Calu3 (cell line): ENCODE measurements at regions not wholly inside any gene's neighbourhood (a gene's known extent, or its start where the extent isn't known, plus 50 kb on each side); places are given as distances from the start of the nearest gene placed in this dataset.

Experiments used
- BruUV-seq: library from RNA; stranded (reverse); fragments of 400-500 nt; replicated peaks from 2 replicates; lab custom pipeline; 2021; lab: Mats Ljungman, UMichigan
- CTCF ChIA-PET: fragments of 300-600 bp; sonication (Branson Sonifier 250); formaldehyde crosslinking; loops from one replicate; lab custom pipeline; 2022; ENCODE audit warnings: antibody characterized with exemption; lab: Charles Lee
- DNase-seq: peaks from one replicate; pipeline ENCODE4 v3.0.0; 2022
- H3K27ac Mint-ChIP-seq: one replicate; pipeline ENCODE4 v1.8.0; 2022; ENCODE audit warnings: mixed read lengths; ENCODE audit not compliant: unreplicated experiment
- H3K27me3 Mint-ChIP-seq: one replicate; pipeline ENCODE4 v1.8.0; 2022; ENCODE audit warnings: mixed read lengths; ENCODE audit not compliant: unreplicated experiment
- H3K36me3 Mint-ChIP-seq: one replicate; pipeline ENCODE4 v1.8.0; 2022; ENCODE audit warnings: mild to moderate bottlenecking, moderate library complexity, mixed read lengths; ENCODE audit not compliant: insufficient read depth, unreplicated experiment
- H3K4me1 Mint-ChIP-seq: one replicate; pipeline ENCODE4 v1.8.0; 2022; ENCODE audit warnings: mild to moderate bottlenecking, low read depth, mixed read lengths; ENCODE audit not compliant: unreplicated experiment
- H3K4me3 Mint-ChIP-seq: one replicate; pipeline ENCODE4 v1.8.0; 2022; ENCODE audit warnings: mild to moderate bottlenecking, low read depth, moderate library complexity, mixed read lengths; ENCODE audit not compliant: unreplicated experiment
- H3K9me3 Mint-ChIP-seq: one replicate; pipeline ENCODE4 v1.8.0; 2022; ENCODE audit warnings: low read depth, mixed read lengths; ENCODE audit not compliant: unreplicated experiment
- intact Hi-C: fragments of 100-400 bp; cut with micrococcal nuclease; formaldehyde crosslinking; loops from one replicate; pipeline ENCODE4 v1.10.0; 2022; ENCODE audit not compliant: unreplicated experiment
- TF ChIP-seq, protein P1 (sequence below): fragments of 200-600 bp; IDR thresholded peaks from one replicate; pipeline ENCODE4 v1.8.0; 2022; ENCODE audit warnings: antibody characterized with exemption; ENCODE audit not compliant: unreplicated experiment

DNA sequence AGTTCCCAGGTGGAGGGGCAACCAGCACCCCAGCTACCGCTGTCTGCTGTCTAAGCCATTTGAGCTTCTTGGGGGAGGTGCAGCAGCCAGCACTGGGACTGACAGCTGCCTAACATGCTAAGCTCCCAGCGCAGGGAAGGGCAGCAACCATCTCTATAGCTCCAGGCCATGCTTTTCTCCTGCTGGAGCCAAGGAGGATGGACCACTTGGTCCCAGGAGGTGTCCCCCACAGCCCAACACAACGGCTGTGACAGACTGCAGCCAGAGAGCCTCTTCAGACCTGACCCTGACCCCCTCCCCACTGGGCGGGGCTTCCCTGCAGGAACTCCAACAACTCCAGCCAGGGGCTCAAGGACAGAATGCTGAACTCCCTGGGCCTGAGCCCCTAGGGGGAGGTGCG is 370.6 kb upstream of the REG3G start:
- CTCF ChIA-PET = no interaction called here
- intact Hi-C loops = no loop called here
- TF ChIP-seq, protein P1, sequence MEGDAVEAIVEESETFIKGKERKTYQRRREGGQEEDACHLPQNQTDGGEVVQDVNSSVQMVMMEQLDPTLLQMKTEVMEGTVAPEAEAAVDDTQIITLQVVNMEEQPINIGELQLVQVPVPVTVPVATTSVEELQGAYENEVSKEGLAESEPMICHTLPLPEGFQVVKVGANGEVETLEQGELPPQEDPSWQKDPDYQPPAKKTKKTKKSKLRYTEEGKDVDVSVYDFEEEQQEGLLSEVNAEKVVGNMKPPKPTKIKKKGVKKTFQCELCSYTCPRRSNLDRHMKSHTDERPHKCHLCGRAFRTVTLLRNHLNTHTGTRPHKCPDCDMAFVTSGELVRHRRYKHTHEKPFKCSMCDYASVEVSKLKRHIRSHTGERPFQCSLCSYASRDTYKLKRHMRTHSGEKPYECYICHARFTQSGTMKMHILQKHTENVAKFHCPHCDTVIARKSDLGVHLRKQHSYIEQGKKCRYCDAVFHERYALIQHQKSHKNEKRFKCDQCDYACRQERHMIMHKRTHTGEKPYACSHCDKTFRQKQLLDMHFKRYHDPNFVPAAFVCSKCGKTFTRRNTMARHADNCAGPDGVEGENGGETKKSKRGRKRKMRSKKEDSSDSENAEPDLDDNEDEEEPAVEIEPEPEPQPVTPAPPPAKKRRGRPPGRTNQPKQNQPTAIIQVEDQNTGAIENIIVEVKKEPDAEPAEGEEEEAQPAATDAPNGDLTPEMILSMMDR = no peak
- Mint-ChIP-seq H3K4me3 (no peak overlapping the region), H3K4me1 (no peaks in the 10 kb centered on the region), H3K27ac (no peak overlapping the region), H3K27me3 (no peaks in the 10 kb centered on the region), H3K36me3 (no peaks in the 10 kb centered on the region), H3K9me3 (peaks cover 33% of the 10 kb centered on the region)
- DNase-seq = no peak
- no TSS peak for BruUV-seq

DNA sequence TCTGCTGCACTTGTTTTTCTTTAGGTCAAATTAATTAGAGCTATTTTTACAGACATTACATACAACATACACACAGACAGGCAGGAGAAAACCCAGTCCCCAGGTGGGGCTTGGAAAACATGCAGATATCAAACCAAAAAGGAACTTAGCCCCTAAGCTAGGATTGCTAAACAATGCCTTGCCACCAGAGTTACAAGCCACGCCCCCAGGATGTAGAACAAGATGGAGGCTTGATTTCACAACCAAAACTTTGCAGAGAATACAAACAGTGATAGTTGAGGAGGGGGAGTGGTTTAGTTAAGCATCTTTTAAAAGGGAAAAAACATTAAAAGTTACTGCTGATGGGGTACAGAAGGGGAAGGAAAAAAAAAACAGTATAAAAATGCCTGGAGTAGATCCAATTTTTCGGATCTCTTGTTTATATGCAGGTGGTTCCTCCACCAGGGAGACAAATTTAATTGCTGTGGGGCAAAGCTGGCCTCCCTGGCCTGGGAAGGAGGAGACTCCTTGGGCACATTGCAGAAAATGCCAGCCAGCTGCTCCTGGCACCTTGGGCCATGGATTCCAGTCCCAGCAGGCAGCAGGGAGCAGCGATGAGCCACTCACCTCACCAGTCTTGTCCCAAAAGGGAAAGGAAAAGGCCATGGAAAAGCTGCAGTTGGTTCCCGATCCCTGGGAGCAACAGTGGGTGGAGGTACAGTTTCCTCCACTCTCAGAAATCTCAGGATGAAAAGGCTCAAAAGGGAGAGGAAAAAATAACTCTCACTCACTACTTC is 348.4 kb upstream of the REG3G start:
- DNase-seq = no peak
- CTCF ChIA-PET = no interaction called here
- H3K27me3 Mint-ChIP-seq = no peaks in the 10 kb centered on the region
- no peaks in the 10 kb centered on the region for H3K36me3 Mint-ChIP-seq
- intact Hi-C loops = no loop called here
- H3K27ac Mint-ChIP-seq = no peak overlapping the region
- TF ChIP-seq, protein P1 = no peak
- H3K4me3 Mint-ChIP-seq = no peak overlapping the region
- no TSS peak for BruUV-seq
- H3K4me1 Mint-ChIP-seq = no peaks in the 10 kb centered on the region
- H3K9me3 Mint-ChIP-seq = peaks cover 3% of the 10 kb centered on the region

DNA sequence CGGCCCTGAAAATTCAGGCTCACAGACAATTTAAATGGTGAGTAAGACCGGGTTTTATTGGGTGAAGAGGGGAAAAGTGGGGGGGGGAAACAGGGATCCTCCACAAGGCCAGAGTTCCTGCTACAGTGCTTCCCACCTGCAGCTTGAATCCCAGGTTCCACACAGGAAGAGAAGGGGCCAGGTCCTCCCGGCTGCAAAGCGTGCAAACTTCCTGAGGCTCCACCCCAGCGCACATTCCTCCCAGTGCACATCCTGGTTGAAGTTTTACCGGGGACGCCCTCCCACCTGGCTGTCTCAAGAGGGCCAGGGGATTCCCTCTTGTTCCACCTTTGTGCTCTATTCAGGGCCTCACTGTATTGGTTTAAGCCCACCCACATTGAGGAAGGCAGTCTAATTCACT is 347.7 kb upstream of the REG3G start:
- Mint-ChIP-seq H3K4me1 (no peaks in the 10 kb centered on the region), H3K27me3 (no peaks in the 10 kb centered on the region), H3K4me3 (no peak overlapping the region), H3K9me3 (peaks cover 3% of the 10 kb centered on the region), H3K36me3 (no peaks in the 10 kb centered on the region), H3K27ac (no peak overlapping the region)
- no peak for DNase-seq
- intact Hi-C loops = no loop called here
- no TSS peak for BruUV-seq
- TF ChIP-seq, protein P1 = no peak
- CTCF ChIA-PET = no interaction called here

DNA sequence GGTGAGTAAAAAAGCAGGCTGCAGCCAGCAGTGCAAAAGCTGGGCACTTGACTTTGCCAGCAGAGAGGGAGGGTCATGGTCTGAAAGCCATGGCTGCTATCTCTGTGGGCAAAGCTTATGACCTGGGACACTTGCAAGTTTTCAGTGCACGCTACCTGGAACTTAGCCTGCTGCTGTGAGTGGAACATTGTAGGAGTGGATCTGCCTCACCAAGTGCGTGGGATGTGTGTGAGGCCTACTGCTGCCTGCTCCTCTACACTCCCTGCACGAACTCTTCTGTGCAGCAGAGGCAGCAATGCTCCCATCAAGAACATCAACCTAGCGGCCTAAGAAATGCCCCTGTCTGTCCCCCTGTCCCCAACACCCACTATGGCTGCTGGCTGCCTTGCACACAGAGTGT is 344.1 kb upstream of the REG3G start:
- DNase-seq = no peak
- intact Hi-C loops = no loop called here
- no TSS peak for BruUV-seq
- Mint-ChIP-seq H3K27me3 (no peaks in the 10 kb centered on the region), H3K4me1 (no peaks in the 10 kb centered on the region), H3K36me3 (no peaks in the 10 kb centered on the region), H3K9me3 (peaks cover 9% of the 10 kb centered on the region), H3K27ac (no peak overlapping the region), H3K4me3 (no peak overlapping the region)
- TF ChIP-seq, protein P1 = no peak
- CTCF ChIA-PET = no interaction called here
